WTC11 (cell line): ENCODE measurements at regions not wholly inside any gene's neighbourhood (a gene's known extent, or its start where the extent isn't known, plus 50 kb on each side); places are given as distances from the start of the nearest gene placed in this dataset.

Source experiments
- ATAC-seq: fragments of 200-7000 bp; cut with Tn5 transposase; 2 replicates; pipeline ENCODE4 v1.10.0; 2021; ENCODE audit warnings: mild to moderate bottlenecking, moderate library complexity
- CTCF ChIA-PET: fragments of 300-600 bp; sonication (Branson Sonifier 250); formaldehyde crosslinking; loops from one replicate; lab custom pipeline; 2021; ENCODE audit warnings: antibody characterized with exemption; lab: Charles Lee
- POLR2A ChIA-PET: fragments of 350-600 bp; sonication (Branson Sonifier 250); formaldehyde crosslinking; loops from one replicate; lab custom pipeline; 2021; ENCODE audit warnings: antibody characterized with exemption; lab: Charles Lee
- DNase-seq: peaks from one replicate; pipeline ENCODE4 v3.0.0; 2021; ENCODE audit warnings: low spot score
- H3K27ac Mint-ChIP-seq: 2 replicates; pipeline ENCODE4 v1.8.0; 2021; ENCODE audit warnings: mixed read lengths
- H3K27me3 Mint-ChIP-seq: 2 replicates; pipeline ENCODE4 v1.8.0; 2021; ENCODE audit warnings: low read depth, mild to moderate bottlenecking, moderate library complexity, mixed read lengths
- H3K36me3 Mint-ChIP-seq: 2 replicates; pipeline ENCODE4 v1.8.0; 2021; ENCODE audit warnings: mixed read lengths
- H3K4me1 Mint-ChIP-seq: 2 replicates; pipeline ENCODE4 v1.8.0; 2022; ENCODE audit warnings: mixed read lengths
- H3K4me3 Mint-ChIP-seq: 2 replicates; pipeline ENCODE4 v1.8.0; 2021; ENCODE audit warnings: mild to moderate bottlenecking, moderate library complexity, mixed read lengths
- H3K9me3 Mint-ChIP-seq: 2 replicates; pipeline ENCODE4 v1.8.0; 2021; ENCODE audit warnings: mixed read lengths
- ATF2 ChIP-seq: sonication (generic); formaldehyde crosslinking; IDR thresholded peaks from 2 replicates; pipeline ENCODE4 v1.8.1; 2022; ENCODE audit warnings: low read depth, missing genetic modification reagents, borderline replicate concordance
- ATF6 ChIP-seq: sonication (generic); formaldehyde crosslinking; IDR thresholded peaks from 2 replicates; pipeline ENCODE4 v1.8.1; 2023; ENCODE audit warnings: mild to moderate bottlenecking, missing genetic modification reagents
- CREM ChIP-seq: sonication (generic); formaldehyde crosslinking; IDR thresholded peaks from 2 replicates; pipeline ENCODE4 v1.8.1; 2022; ENCODE audit warnings: mild to moderate bottlenecking, missing genetic modification reagents, moderate library complexity
- E2F1 ChIP-seq: sonication (generic); formaldehyde crosslinking; IDR thresholded peaks from 2 replicates; pipeline ENCODE4 v1.8.0; 2022; ENCODE audit warnings: mild to moderate bottlenecking, missing genetic modification reagents
- ERG ChIP-seq: fragments of 250-450 bp; sonication (Bioruptor Pico); IDR thresholded peaks from 2 replicates; pipeline ENCODE4 v1.8.0; 2021; ENCODE audit warnings: mild to moderate bottlenecking
- FOXP1 ChIP-seq: sonication (generic); formaldehyde crosslinking; IDR thresholded peaks from 2 replicates; pipeline ENCODE4 v1.8.0; 2022; ENCODE audit warnings: missing genetic modification reagents, mild to moderate bottlenecking, moderate library complexity, borderline replicate concordance
- GABPB1 ChIP-seq: sonication (generic); formaldehyde crosslinking; IDR thresholded peaks from 2 replicates; pipeline ENCODE4 v1.8.1; 2023; ENCODE audit warnings: mild to moderate bottlenecking, missing genetic modification reagents
- JAZF1 ChIP-seq: fragments of 250-450 bp; sonication (Bioruptor Pico); IDR thresholded peaks from 2 replicates; pipeline ENCODE4 v1.9.0; 2021; ENCODE audit warnings: moderate library complexity, mild to moderate bottlenecking, inconsistent platforms
- JUN ChIP-seq: sonication (generic); formaldehyde crosslinking; IDR thresholded peaks from 2 replicates; pipeline ENCODE4 v1.8.0; 2023; ENCODE audit warnings: mild to moderate bottlenecking, missing genetic modification reagents
- MLX ChIP-seq: sonication (generic); formaldehyde crosslinking; IDR thresholded peaks from 2 replicates; pipeline ENCODE4 v1.8.1; 2023; ENCODE audit warnings: mild to moderate bottlenecking, missing genetic modification reagents, moderate library complexity
- NR3C1 ChIP-seq: sonication (generic); formaldehyde crosslinking; conservative IDR thresholded peaks from 2 replicates; pipeline ENCODE4 v1.8.1; 2023; ENCODE audit warnings: low read depth, mild to moderate bottlenecking, missing genetic modification reagents
- SMAD3 ChIP-seq: sonication (generic); formaldehyde crosslinking; IDR thresholded peaks from 2 replicates; pipeline ENCODE4 v1.8.0; 2022; ENCODE audit warnings: missing genetic modification reagents, mild to moderate bottlenecking, borderline replicate concordance
- USF1 ChIP-seq: sonication (generic); formaldehyde crosslinking; IDR thresholded peaks from 2 replicates; pipeline ENCODE4 v1.8.0; 2022; ENCODE audit warnings: mild to moderate bottlenecking, missing genetic modification reagents
- ZBTB21 ChIP-seq: sonication (generic); formaldehyde crosslinking; IDR thresholded peaks from 2 replicates; pipeline ENCODE4 v1.8.1; 2023; ENCODE audit warnings: mild to moderate bottlenecking, missing genetic modification reagents, borderline replicate concordance
- ZBTB43 ChIP-seq: sonication (generic); formaldehyde crosslinking; IDR thresholded peaks from 2 replicates; pipeline ENCODE4 v1.8.1; 2023; ENCODE audit warnings: mild to moderate bottlenecking, missing genetic modification reagents
- ZNF263 ChIP-seq: sonication (generic); formaldehyde crosslinking; IDR thresholded peaks from 2 replicates; pipeline ENCODE4 v1.8.1; 2022; ENCODE audit warnings: low read depth, mild to moderate bottlenecking, moderate library complexity, missing genetic modification reagents

GRCh38 chr4:15186806-15187205, 184.5 kb downstream of the CPEB2 start (continued):
- TF ChIP-seq ATF6 (CRISPR knock-in tag) = no peak
- TF ChIP-seq ZNF263 = no peak
- TF ChIP-seq NR3C1 (CRISPR knock-in tag) = no peak

GRCh38 chr4:15188605-15189539, 186.6 kb downstream of the CPEB2 start:
- Mint-ChIP-seq H3K4me3 (no peak overlapping the region), H3K27me3 (no peaks in the 10 kb centered on the region), H3K9me3 (peaks cover 36% of the 10 kb centered on the region), H3K36me3 (peaks cover 11% of the 10 kb centered on the region), H3K4me1 (peaks cover 22% of the 10 kb centered on the region), H3K27ac (no peak overlapping the region)
- ChIA-PET POLR2A (no interaction called here), CTCF (no interaction called here)
- ATAC-seq (no peak), DNase-seq (no peak)
- TF ChIP-seq CREM (CRISPR knock-in tag) (no peak), JUN (CRISPR knock-in tag) (no peak), GABPB1 (CRISPR knock-in tag) (no peak), ZBTB43 (no peak), MLX (CRISPR knock-in tag) (no peak), ATF2 (no peak), USF1 (CRISPR knock-in tag) (no peak), JAZF1 (no peak), FOXP1 (CRISPR knock-in tag) (no peak), ZBTB21 (CRISPR knock-in tag) (no peak), SMAD3 (no peak), E2F1 (CRISPR knock-in tag) (no peak), ERG (CRISPR knock-in tag) (no peak)
